ENCODE measurements at regions not wholly inside any gene's neighbourhood (a gene's known extent, or its start where the extent isn't known, plus 50 kb on each side); places are given as distances from the start of the nearest gene placed in this dataset.

GRCh38 chr2:7880566-7880965 is 801.3 kb upstream of the ID2 start:
- no peak overlapping the region for H3K4me3 Mint-ChIP-seq
- DNase-seq, result peak; percentile 22
- peak overlapping the region; percentile 45 for H3K27ac Mint-ChIP-seq
- Histone ChIP-seq H3K9me3 (ENCODE audit: control insufficient read depth, low read length) (no peaks in the 10 kb centered on the region), H3K36me3 (ENCODE audit: control insufficient read depth, insufficient read depth, low read length) (no peaks in the 10 kb centered on the region), H3K4me1 (ENCODE audit: control insufficient read depth, insufficient read depth, low read length) (peaks cover 11% of the 10 kb centered on the region), H3K27me3 (ENCODE audit: control insufficient read depth, insufficient read depth, low read length, poor library complexity, severe bottlenecking) (no peaks in the 10 kb centered on the region), H3K4me3 (ENCODE audit: low read length) (peak overlapping the region; percentile 54), H3K9ac (ENCODE audit: extremely low read depth, low read length, poor library complexity, severe bottlenecking) (no peak overlapping the region), H3K27ac (ENCODE audit: low read depth, low read length) (no peak overlapping the region)
- H3K36me3 Mint-ChIP-seq (ENCODE audit: low read depth), result peaks cover 21% of the 10 kb centered on the region
- no CpG with 5 or more reads among the region's 2 CpGs for WGBS, 2 experiments (ENCODE audit: insufficient coverage in 1 of 2, insufficient read length in 1 of 2)
- H3K27me3 Mint-ChIP-seq (ENCODE audit: insufficient read depth), result no peaks in the 10 kb centered on the region
- H3K9me3 Mint-ChIP-seq, result no peaks in the 10 kb centered on the region
- peaks cover 53% of the 10 kb centered on the region for H3K4me1 Mint-ChIP-seq
- no peak for TF ChIP-seq CTCF (conservative IDR thresholded peaks at IDR 0.05)

DNA sequence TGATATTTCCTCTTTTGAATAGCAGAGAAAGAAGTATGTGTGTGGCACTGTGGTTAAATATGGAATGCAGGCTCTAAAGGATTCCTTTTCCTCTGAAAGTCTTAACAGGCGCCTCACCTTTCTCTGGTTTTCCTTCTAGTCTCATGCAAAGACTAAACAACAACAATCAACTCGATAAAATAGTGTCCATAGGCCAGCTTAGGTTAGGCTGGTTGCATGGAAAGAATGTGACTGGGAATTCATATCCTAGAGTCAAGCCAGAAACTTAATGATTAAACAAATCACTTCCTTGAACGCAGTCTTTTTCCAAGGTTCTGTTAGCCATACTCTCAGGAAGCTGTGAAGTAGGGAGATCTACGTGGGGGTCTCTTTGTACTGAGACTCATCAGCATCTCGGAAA is 800.8 kb upstream of the ID2 start:
- H3K4me3 Mint-ChIP-seq, result no peak overlapping the region
- Histone ChIP-seq H3K4me3 (ENCODE audit: low read length) (no peak overlapping the region), H3K9me3 (ENCODE audit: control insufficient read depth, low read length) (no peaks in the 10 kb centered on the region), H3K4me1 (ENCODE audit: control insufficient read depth, insufficient read depth, low read length) (peaks cover 11% of the 10 kb centered on the region), H3K36me3 (ENCODE audit: control insufficient read depth, insufficient read depth, low read length) (no peaks in the 10 kb centered on the region), H3K27ac (ENCODE audit: low read depth, low read length) (no peak overlapping the region), H3K27me3 (ENCODE audit: control insufficient read depth, insufficient read depth, low read length, poor library complexity, severe bottlenecking) (no peaks in the 10 kb centered on the region), H3K9ac (ENCODE audit: extremely low read depth, low read length, poor library complexity, severe bottlenecking) (no peak overlapping the region)
- WGBS, 2 experiments (ENCODE audit: insufficient coverage in 1 of 2, insufficient read length in 1 of 2), result 85 to 89% methylated on average over 3 to 5 of the region's 5 CpGs
- peaks cover 21% of the 10 kb centered on the region for H3K36me3 Mint-ChIP-seq (ENCODE audit: low read depth)
- H3K27ac Mint-ChIP-seq, result no peak overlapping the region
- no peak for TF ChIP-seq CTCF (conservative IDR thresholded peaks at IDR 0.05)
- DNase-seq, result no peak
- H3K4me1 Mint-ChIP-seq, result peaks cover 51% of the 10 kb centered on the region
- no peaks in the 10 kb centered on the region for H3K27me3 Mint-ChIP-seq (ENCODE audit: insufficient read depth)
- no peaks in the 10 kb centered on the region for H3K9me3 Mint-ChIP-seq

DNA sequence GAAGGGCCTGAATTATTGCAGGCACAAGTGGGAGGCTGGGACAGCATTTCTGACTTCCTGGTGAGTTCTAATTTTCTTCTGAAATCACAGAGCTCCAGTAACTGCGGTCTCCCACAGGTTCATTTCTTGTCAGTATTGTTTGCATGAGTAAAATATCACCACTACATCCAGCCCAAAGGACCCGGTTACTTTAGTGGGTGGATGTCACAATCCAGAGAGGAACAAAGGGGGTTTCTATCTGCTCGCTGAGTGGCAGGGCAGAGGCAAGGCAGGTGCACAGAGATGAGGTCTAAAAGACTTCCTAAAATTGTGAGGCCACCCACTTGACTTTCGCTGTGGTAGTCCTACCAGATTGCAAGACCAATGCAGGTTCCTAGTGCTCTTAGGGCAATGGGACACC is 800.4 kb upstream of the ID2 start:
- peaks cover 21% of the 10 kb centered on the region for H3K36me3 Mint-ChIP-seq (ENCODE audit: low read depth)

More for the DNA sequence above, 800.4 kb upstream of the ID2 start:
- Mint-ChIP-seq H3K27me3 (ENCODE audit: insufficient read depth) (no peaks in the 10 kb centered on the region), H3K27ac (no peak overlapping the region), H3K4me1 (peaks cover 50% of the 10 kb centered on the region), H3K4me3 (no peak overlapping the region), H3K9me3 (no peaks in the 10 kb centered on the region)
- Histone ChIP-seq H3K4me1 (ENCODE audit: control insufficient read depth, insufficient read depth, low read length) (peaks cover 11% of the 10 kb centered on the region), H3K27me3 (ENCODE audit: control insufficient read depth, insufficient read depth, low read length, poor library complexity, severe bottlenecking) (no peaks in the 10 kb centered on the region), H3K4me3 (ENCODE audit: low read length) (no peak overlapping the region), H3K9me3 (ENCODE audit: control insufficient read depth, low read length) (no peaks in the 10 kb centered on the region), H3K9ac (ENCODE audit: extremely low read depth, low read length, poor library complexity, severe bottlenecking) (no peak overlapping the region), H3K36me3 (ENCODE audit: control insufficient read depth, insufficient read depth, low read length) (no peaks in the 10 kb centered on the region), H3K27ac (ENCODE audit: low read depth, low read length) (no peak overlapping the region)
- peak; percentile 31 for DNase-seq
- no peak for TF ChIP-seq CTCF (conservative IDR thresholded peaks at IDR 0.05)
- 96 to 100% methylated on average over 2 to 4 of the region's 4 CpGs for WGBS, 2 experiments (ENCODE audit: insufficient coverage in 1 of 2, insufficient read length in 1 of 2)

Data from endodermal cell (in vitro differentiated cells).